ENCODE measurements at regions not wholly inside any gene's neighbourhood (a gene's known extent, or its start where the extent isn't known, plus 50 kb on each side); places are given as distances from the start of the nearest gene placed in this dataset.

DNA sequence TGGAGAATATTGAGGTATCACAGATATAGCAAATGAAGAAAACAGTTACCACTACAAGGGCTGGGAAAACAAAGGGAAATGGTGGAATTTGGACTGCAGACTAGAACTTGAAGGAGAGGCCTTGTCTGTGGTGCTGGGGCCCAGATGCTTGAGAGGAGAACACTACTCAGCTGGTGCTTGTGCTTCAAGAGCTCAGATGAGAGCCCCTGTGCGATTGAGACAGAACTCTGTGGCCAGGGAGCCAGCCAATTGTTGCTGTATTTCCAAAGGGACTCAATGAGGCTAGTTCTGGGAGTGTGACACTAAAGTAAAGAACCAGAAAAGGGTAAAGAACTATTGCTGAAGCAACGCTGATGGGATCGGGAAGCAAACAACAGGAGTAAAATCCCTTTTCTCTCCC lies 406.5 kb upstream of the SEMA3D start (continued):
- TF ChIP-seq, protein P1, sequence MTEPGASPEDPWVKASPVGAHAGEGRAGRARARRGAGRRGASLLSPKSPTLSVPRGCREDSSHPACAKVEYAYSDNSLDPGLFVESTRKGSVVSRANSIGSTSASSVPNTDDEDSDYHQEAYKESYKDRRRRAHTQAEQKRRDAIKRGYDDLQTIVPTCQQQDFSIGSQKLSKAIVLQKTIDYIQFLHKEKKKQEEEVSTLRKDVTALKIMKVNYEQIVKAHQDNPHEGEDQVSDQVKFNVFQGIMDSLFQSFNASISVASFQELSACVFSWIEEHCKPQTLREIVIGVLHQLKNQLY (CRISPR knock-in tag; conservative IDR thresholded peaks at IDR 0.05) = no peak
- TF ChIP-seq ELF4 (CRISPR knock-in tag; IDR thresholded peaks at IDR 0.05) (no peak), ZBTB11 (CRISPR knock-in tag; IDR thresholded peaks at IDR 0.05) (no peak), GTF2A2 (tag; IDR thresholded peaks at IDR 0.05) (no peak)

- in situ Hi-C loops (cut with MboI) (no loop called here), intact Hi-C loops (cut with micrococcal nuclease) (no loop called here)
- Histone ChIP-seq H3K4me3 (no peak overlapping the region), H3K4me1 (replicated peaks in 1 of 2; ENCODE audit: control insufficient read depth in 2 of 2, insufficient read depth in 2 of 2, low read length in 2 of 2) (no peaks in the 10 kb centered on the region), H3K9me3 (replicated peaks; ENCODE audit: control insufficient read depth, insufficient read depth, low read depth, low read length) (no peaks in the 10 kb centered on the region; the same call in 1 of the 2 replicates), H3K79me2 (ENCODE audit: control insufficient read depth, insufficient read depth, low read length) (no peaks in the 10 kb centered on the region), H3K27me3 (ENCODE audit: control insufficient read depth in 2 of 2, insufficient read depth in 2 of 2, low read length in 2 of 2) (no peaks in the 10 kb centered on the region), H3K4me2 (ENCODE audit: insufficient read depth, low read length) (no peak overlapping the region), H3K36me3 (ENCODE audit: control insufficient read depth, insufficient read depth, low read length) (no peaks in the 10 kb centered on the region), H3K27ac (ENCODE audit: extremely low read depth, low read depth, low read length) (no peak overlapping the region), H2AFZ (ENCODE audit: low read depth, low read length) (no peak overlapping the region), H3K9ac (ENCODE audit: insufficient read depth in 1 of 2, low read depth in 2 of 2, low read length in 2 of 2) (no peak overlapping the region), H3K9me1 (ENCODE audit: control insufficient read depth, insufficient read depth, low read length) (no peaks in the 10 kb centered on the region), H4K20me1 (replicated peaks; ENCODE audit: control insufficient read depth, insufficient read depth, low read length) (no peaks in the 10 kb centered on the region)
- DNase-seq (ENCODE audit: extremely low read depth in 1 of 4, low spot score in 3 of 4) = no peak
- no peak for FAIRE-seq
- TF ChIP-seq TSC22D4 (tag; IDR thresholded peaks at IDR 0.05) (no peak), NR4A1 (CRISPR knock-in tag; IDR thresholded peaks at IDR 0.05) (no peak), NR4A1 (tag; IDR thresholded peaks at IDR 0.05) (no peak), ZNF57 (CRISPR knock-in tag; IDR thresholded peaks at IDR 0.05) (no peak), KDM4B (IDR thresholded peaks at IDR 0.05; ENCODE audit: borderline replicate concordance in 2 of 2, low read depth in 1 of 2) (no peak), EHMT2 (IDR thresholded peaks at IDR 0.05) (no peak), ESRRB (CRISPR knock-in tag; IDR thresholded peaks at IDR 0.05; ENCODE audit: borderline replicate concordance) (no peak), ZNF561 (CRISPR knock-in tag; conservative IDR thresholded peaks at IDR 0.05) (no peak), FOXO4 (CRISPR knock-in tag; IDR thresholded peaks at IDR 0.05) (no peak)
- ChIA-PET CTCF (ENCODE audit: low intra/inter-chr PET ratio) (no interaction called here), POLR2A (no interaction called here)
- BruUV-seq (replicated peaks) = no TSS peak
- ATAC-seq = no peak
Measured at GRCh38 chr7:85587785-85588184, 400.9 kb upstream of the SEMA3D start.

Measured in K562 (cell line).